22Rv1 (cell line): ENCODE measurements at regions not wholly inside any gene's neighbourhood (a gene's known extent, or its start where the extent isn't known, plus 50 kb on each side); places are given as distances from the start of the nearest gene placed in this dataset.

Source experiments
- H3K27ac ChIP-seq: fragments of 450-650 bp; 2 replicates; pipeline ENCODE4 v1.5.1; 2017
- CTCF ChIP-seq: fragments of 450-650 bp; IDR thresholded peaks from 2 replicates; pipeline ENCODE4 v1.5.1; 2017; ENCODE audit warnings: mild to moderate bottlenecking
- ZFX ChIP-seq: fragments of 450-650 bp; IDR thresholded peaks from 2 replicates; pipeline ENCODE4 v1.6.1; 2017; ENCODE audit warnings: antibody characterized with exemption, borderline replicate concordance

DNA sequence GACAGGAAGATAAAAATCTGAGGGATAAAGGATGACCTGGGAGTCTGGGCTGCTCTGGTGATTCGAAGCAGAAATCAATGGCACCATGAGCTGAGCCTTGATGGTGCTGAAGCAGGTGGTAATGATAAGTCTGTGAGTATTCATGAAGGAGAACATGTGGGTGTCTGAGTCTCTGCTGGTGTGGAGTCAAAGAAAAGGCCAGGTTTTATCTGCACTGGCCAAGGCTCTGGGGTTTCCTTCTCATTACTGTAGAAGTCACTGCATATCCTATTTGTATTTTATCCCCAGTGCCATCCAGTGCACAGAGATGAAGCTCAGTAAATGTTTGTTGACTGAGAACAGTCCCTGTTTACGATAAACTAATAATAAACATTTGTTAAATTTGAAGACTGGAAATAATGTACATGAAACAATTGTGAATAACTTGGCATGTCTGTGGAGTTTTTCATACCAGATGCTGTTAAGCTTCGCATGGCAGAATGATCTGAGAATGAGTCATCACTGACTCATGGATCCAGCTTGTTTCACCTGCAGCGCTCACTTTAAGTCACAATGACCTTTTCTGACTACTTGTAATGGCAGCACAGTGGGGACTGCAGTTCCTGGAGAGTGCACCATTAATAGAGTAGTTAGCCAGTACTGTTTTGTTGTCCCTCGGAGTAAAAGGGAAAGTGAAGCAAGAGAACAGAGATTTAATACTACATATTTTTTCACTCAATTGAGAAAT lies 538.5 kb downstream of the HTR7 start:
- TF ChIP-seq ZFX (no peak), CTCF (no peak)
- H3K27ac ChIP-seq: peak overlapping the region; percentile 30

DNA sequence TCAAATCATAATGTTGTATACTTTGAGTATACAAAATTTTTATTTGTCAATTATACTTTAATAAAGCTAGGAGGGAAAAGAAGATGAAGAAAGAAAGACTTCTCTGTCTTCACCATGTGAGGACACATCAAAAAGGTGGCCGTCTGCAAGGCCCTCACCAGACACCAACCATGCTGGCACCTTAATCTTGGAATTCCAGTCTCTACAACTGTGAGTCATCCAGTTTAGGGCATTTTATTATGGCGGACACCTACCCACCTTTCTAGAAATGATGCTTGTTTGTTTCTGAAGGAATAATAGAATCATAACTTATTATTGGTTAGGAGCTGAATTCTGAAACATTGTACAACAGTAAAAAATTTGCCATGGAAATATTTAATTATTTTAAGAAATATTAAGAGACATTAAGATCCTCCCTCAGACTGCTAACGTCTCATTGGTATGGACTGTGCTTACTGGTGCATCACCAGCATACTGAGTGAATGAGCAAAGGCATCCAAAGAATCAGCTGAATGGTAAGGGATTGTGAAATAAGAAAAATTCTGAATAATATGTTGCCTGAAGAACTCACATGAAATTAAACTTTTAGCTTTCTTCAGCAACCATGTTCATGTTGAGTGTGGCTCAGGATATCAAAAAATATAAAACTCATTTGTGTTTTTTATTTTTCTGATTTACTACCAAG lies 536.6 kb downstream of the HTR7 start:
- H3K27ac ChIP-seq: no peak overlapping the region
- TF ChIP-seq CTCF (no peak), ZFX (no peak)

DNA sequence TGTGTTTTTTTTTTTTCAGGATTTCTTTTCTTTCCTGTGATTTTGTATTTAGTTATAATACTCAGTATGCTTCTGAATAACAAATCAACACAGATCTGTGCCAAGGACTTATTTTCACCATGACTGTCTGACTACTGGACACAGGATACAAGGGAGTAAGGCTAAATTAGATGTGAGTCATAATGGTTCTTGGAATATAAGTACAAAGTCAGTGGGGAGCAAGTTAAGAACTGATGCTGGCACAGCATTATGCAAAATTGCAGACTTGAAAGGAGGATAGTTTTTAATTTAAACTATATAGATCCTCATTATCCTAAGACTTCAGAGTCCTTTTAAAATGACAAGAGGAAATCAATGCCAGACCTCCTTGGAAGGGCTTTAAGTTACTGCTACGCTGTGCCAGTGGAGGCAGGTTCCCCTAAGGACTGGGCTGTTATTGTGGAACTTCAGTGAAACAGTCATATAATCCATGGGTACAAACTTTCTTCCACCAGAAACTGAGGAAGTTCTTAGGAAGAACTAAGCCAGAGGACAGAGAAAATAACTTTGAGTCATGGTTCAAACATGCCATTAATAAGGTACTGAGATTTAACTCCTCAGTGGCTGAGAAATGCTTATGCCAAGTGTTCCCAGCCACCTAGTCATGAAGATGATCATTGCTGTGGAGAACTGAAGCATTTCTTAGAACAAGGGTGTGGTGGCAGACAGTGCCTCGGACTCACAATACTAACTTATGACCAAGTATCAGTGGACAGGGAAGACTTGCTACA lies 531.2 kb downstream of the HTR7 start:
- H3K27ac ChIP-seq: no peak overlapping the region
- TF ChIP-seq CTCF (no peak), ZFX (no peak)

DNA sequence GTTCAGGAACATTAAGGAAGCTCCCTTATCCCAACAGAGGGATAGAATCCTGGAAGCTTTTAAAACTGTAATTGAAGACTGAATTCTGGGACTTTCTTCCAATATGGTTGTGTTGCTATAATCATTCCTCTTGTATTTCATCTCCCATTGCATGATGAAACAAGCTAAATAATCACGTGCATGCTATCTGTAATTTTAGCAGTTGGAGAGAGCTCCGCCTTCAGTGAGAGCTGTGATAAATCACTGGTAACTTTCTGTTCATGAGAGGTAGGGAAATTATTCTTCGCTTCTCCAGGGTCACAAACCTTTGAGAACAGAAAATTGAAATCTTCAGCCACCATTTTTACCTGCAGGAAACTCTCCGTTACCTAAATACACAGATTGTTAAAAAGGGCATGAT lies 530.2 kb downstream of the HTR7 start:
- H3K27ac ChIP-seq: no peak overlapping the region
- TF ChIP-seq CTCF (no peak), ZFX (no peak)

GRCh38 chr10:90328459-90328858 lies 529.4 kb downstream of the HTR7 start:
- H3K27ac ChIP-seq: no peak overlapping the region
- TF ChIP-seq ZFX: no peak
- no peak for TF ChIP-seq CTCF

- TF ChIP-seq CTCF (no peak), ZFX (no peak)
Observed at GRCh38 chr10:90328896-90329295, 528.9 kb downstream of the HTR7 start.

GRCh38 chr10:90337316-90337715 lies 520.5 kb downstream of the HTR7 start:
- TF ChIP-seq CTCF: no peak
- no peak for TF ChIP-seq ZFX
- H3K27ac ChIP-seq: no peak overlapping the region

More at GRCh38 chr10:90328896-90329295, 528.9 kb downstream of the HTR7 start:
- H3K27ac ChIP-seq: no peak overlapping the region
